ENCODE measurements at regions not wholly inside any gene's neighbourhood (a gene's known extent, or its start where the extent isn't known, plus 50 kb on each side); places are given as distances from the start of the nearest gene placed in this dataset.

GRCh38 chr7:23960361-23960760, 250.3 kb downstream of the STK31 start:
- no peak for TF ChIP-seq POLR2A (IDR thresholded peaks at IDR 0.05)
- TF ChIP-seq CTCF (IDR thresholded peaks at IDR 0.05), result no peak
